H1 (cell line): ENCODE measurements at regions not wholly inside any gene's neighbourhood (a gene's known extent, or its start where the extent isn't known, plus 50 kb on each side); places are given as distances from the start of the nearest gene placed in this dataset.
"Not testable (repeated sequence)": the region's sequence is repeated elsewhere in the genome, so short reads cannot be mapped to it uniquely, and the experiment has no call there.

Experiments
- CTCF ChIA-PET: fragments of 300-600 bp; sonication (Branson Sonifier 250); formaldehyde crosslinking; loops from one replicate; lab custom pipeline; 2021; ENCODE audit not compliant: partially characterized antibody; lab: Charles Lee
- POLR2A ChIA-PET: fragments of 300-600 bp; sonication (Branson Sonifier 250); formaldehyde crosslinking; loops from one replicate; lab custom pipeline; 2021; ENCODE audit warnings: inconsistent platforms; ENCODE audit not compliant: partially characterized antibody; lab: Charles Lee
- DNase-seq, 2 experiments: peaks; one replicate each; pipeline versions ENCODE4 v3.0.0 to v3.0.0-alpha.2; 2010 to 2022; ENCODE audit warnings: low spot score in 2 of 2, low read depth in 1 of 2, mixed read lengths in 1 of 2
- FAIRE-seq: peaks from 2 replicates; lab custom pipeline; 2011; peaks lifted over from hg19 to GRCh38; lab: Jason Lieb, UNC
- H2AFZ ChIP-seq: 2 replicates; pipeline ENCODE4 v1.8.1; 2012; ENCODE audit warnings: low read length, inconsistent platforms
- H2AK5ac ChIP-seq: 2 replicates; pipeline ENCODE4 v1.6.1; 2013; ENCODE audit warnings: low read depth, low read length
- H2BK120ac ChIP-seq: replicated peaks from 2 replicates; pipeline ENCODE3; 2013; ENCODE audit warnings: low read depth, low read length, inconsistent platforms
- H2BK12ac ChIP-seq: 2 replicates; pipeline ENCODE4 v1.6.1; 2013; ENCODE audit warnings: low read depth, low read length
- H2BK15ac ChIP-seq: 2 replicates; pipeline ENCODE4 v1.6.1; 2013; ENCODE audit warnings: low read length
- H2BK20ac ChIP-seq: 2 replicates; pipeline ENCODE4 v1.6.1; 2013; ENCODE audit warnings: low read length
- H2BK5ac ChIP-seq: 2 replicates; pipeline ENCODE4 v1.6.1; 2013; ENCODE audit warnings: low read depth, low read length
- H3K14ac ChIP-seq: 2 replicates; pipeline ENCODE4 v1.6.1; 2013; ENCODE audit warnings: inconsistent platforms; ENCODE audit not compliant: insufficient read length
- H3K18ac ChIP-seq: 2 replicates; pipeline ENCODE4 v1.6.1; 2013; ENCODE audit warnings: low read length; ENCODE audit errors: extremely low read depth
- H3K23ac ChIP-seq: 2 replicates; pipeline ENCODE4 v1.6.1; 2013; ENCODE audit warnings: inconsistent platforms; ENCODE audit not compliant: insufficient read length
- H3K23me2 ChIP-seq: 2 replicates; pipeline ENCODE4 v1.6.1; 2013; ENCODE audit warnings: low read depth, low read length
- H3K27ac ChIP-seq: 2 replicates; pipeline ENCODE4 v1.6.1; 2011; ENCODE audit warnings: low read depth, low read length, inconsistent platforms
- H3K27me3 ChIP-seq, 4 experiments: replicated peaks in 1 of 4; 1 replicate in 1 of 4; 2 replicates in 3 of 4; pipeline versions ENCODE4 v1.6.1 to v1.8.1; 2011 to 2013; ENCODE audit warnings: low read length in 3 of 4, mild to moderate bottlenecking in 3 of 4, inconsistent platforms in 2 of 4, mixed read lengths in 2 of 4, moderate library complexity in 1 of 4; ENCODE audit not compliant: control insufficient read depth in 3 of 4, insufficient read depth in 3 of 4; ENCODE audit errors: extremely low read depth in 1 of 4
- H3K36me3 ChIP-seq, 4 experiments: 2 replicates each; pipeline versions ENCODE4 v1.6.1 to v1.8.1; 2011 to 2013; ENCODE audit warnings: mild to moderate bottlenecking in 4 of 4, low read length in 3 of 4, moderate library complexity in 2 of 4, control low read depth in 1 of 4, inconsistent platforms in 1 of 4; ENCODE audit not compliant: insufficient read depth in 4 of 4, control insufficient read depth in 2 of 4
- H3K4ac ChIP-seq: replicated peaks from 2 replicates; pipeline ENCODE3; 2013; ENCODE audit warnings: low read length, low read depth, mixed read lengths, inconsistent platforms; ENCODE audit not compliant: insufficient read length
- H3K4me1 ChIP-seq, 4 experiments: replicated peaks in 1 of 4; 1 replicate in 1 of 4; 2 replicates in 3 of 4; pipeline versions ENCODE4 v1.6.1 to v1.8.1; 2011 to 2013; ENCODE audit warnings: low read length in 3 of 4, inconsistent platforms in 2 of 4, mixed read lengths in 1 of 4; ENCODE audit not compliant: insufficient read depth in 4 of 4, control insufficient read depth in 3 of 4
- H3K4me2 ChIP-seq, 2 experiments: 2 replicates each; pipeline versions ENCODE4 v1.6.1 to v1.8.1; 2011 to 2013; ENCODE audit warnings: low read depth in 2 of 2, low read length in 2 of 2, control low read depth in 1 of 2, inconsistent platforms in 1 of 2, mild to moderate bottlenecking in 1 of 2; ENCODE audit not compliant: insufficient read depth in 1 of 2
- H3K4me3 ChIP-seq, 4 experiments: fragments of 200-600, 300-600 bp in 1 of 4; sonication (generic), shearing (Covaris generic), sonication (Bioruptor Twin) in 1 of 4; 2 replicates each; pipeline versions ENCODE4 v1.5.1 to v1.8.1; 2011 to 2016; ENCODE audit warnings: low read length in 4 of 4, low read depth in 3 of 4, control low read depth in 2 of 4, inconsistent platforms in 2 of 4, mild to moderate bottlenecking in 2 of 4, mixed read lengths in 1 of 4, moderate library complexity in 1 of 4; ENCODE audit not compliant: insufficient read depth in 2 of 4; ENCODE audit errors: extremely low read depth in 1 of 4
- H3K56ac ChIP-seq: replicated peaks from 2 replicates; pipeline ENCODE3; 2013; ENCODE audit warnings: low read depth, mild to moderate bottlenecking, mixed read lengths, low read length, inconsistent platforms; ENCODE audit not compliant: insufficient read length
- H3K79me1 ChIP-seq: 2 replicates; pipeline ENCODE4 v1.6.1; 2013; ENCODE audit warnings: low read depth, low read length, control low read depth
- H3K79me2 ChIP-seq, 2 experiments: 2 replicates each; pipeline versions ENCODE4 v1.6.1 to v1.8.1; 2012 to 2013; ENCODE audit warnings: low read length in 2 of 2, mild to moderate bottlenecking in 2 of 2, inconsistent platforms in 1 of 2; ENCODE audit not compliant: insufficient read depth in 2 of 2, control insufficient read depth in 1 of 2
- H3K9ac ChIP-seq, 4 experiments: replicated peaks in 1 of 4; 1 replicate in 1 of 4; 2 replicates in 3 of 4; pipeline versions ENCODE4 v1.6.1 to v1.8.1; 2011 to 2013; ENCODE audit warnings: low read depth in 3 of 4, low read length in 3 of 4, control low read depth in 2 of 4, mild to moderate bottlenecking in 2 of 4, moderate library complexity in 2 of 4, inconsistent platforms in 1 of 4; ENCODE audit errors: extremely low read depth in 1 of 4
- H3K9me3 ChIP-seq, 2 experiments: 2 replicates each; pipeline versions ENCODE4 v1.6.1 to v1.8.1; 2012 to 2013; ENCODE audit warnings: mild to moderate bottlenecking in 2 of 2, moderate library complexity in 2 of 2, control low read depth in 1 of 2, inconsistent platforms in 1 of 2, low read depth in 1 of 2, low read length in 1 of 2, mixed read lengths in 1 of 2; ENCODE audit not compliant: insufficient read depth in 2 of 2
- H4K20me1 ChIP-seq, 2 experiments: replicated peaks in 1 of 2; 2 replicates each; pipeline versions ENCODE3 to v1.8.1; 2011 to 2013; ENCODE audit warnings: inconsistent platforms in 2 of 2, low read length in 2 of 2, mild to moderate bottlenecking in 1 of 2; ENCODE audit not compliant: insufficient read depth in 2 of 2, control insufficient read depth in 1 of 2
- H4K5ac ChIP-seq: 2 replicates; pipeline ENCODE4 v1.6.1; 2013; ENCODE audit warnings: low read length, low read depth, mixed read lengths, inconsistent platforms; ENCODE audit not compliant: insufficient read length
- H4K8ac ChIP-seq: 2 replicates; pipeline ENCODE4 v1.8.0; 2013; ENCODE audit warnings: mild to moderate bottlenecking, moderate library complexity, low read length, inconsistent platforms; ENCODE audit not compliant: insufficient read depth; ENCODE audit errors: extremely low read depth
- H4K91ac ChIP-seq: replicated peaks from 2 replicates; pipeline ENCODE3; 2013; ENCODE audit warnings: low read length, mixed read lengths, inconsistent platforms; ENCODE audit not compliant: insufficient read length

- CTCF ChIA-PET: interaction anchor here (1.4 kb wide), 1 partner anchor 17 kb away, joined by 3 read pairs; no protein-coding TSS in a partner anchor
- H3K4ac ChIP-seq, FAIRE-seq, H3K79me2 ChIP-seq, H2BK15ac ChIP-seq, H2BK5ac ChIP-seq, H4K8ac ChIP-seq, H3K56ac ChIP-seq, H3K14ac ChIP-seq, H4K5ac ChIP-seq, H3K23me2 ChIP-seq, H3K23ac ChIP-seq, H2BK20ac ChIP-seq, H2AFZ ChIP-seq, H3K27me3 ChIP-seq, H3K4me2 ChIP-seq, H3K27ac ChIP-seq, H2AK5ac ChIP-seq, H3K79me1 ChIP-seq, H3K36me3 ChIP-seq, H4K20me1 ChIP-seq, H2BK120ac ChIP-seq, H2BK12ac ChIP-seq, POLR2A ChIA-PET, H3K4me1 ChIP-seq, DNase-seq, H4K91ac ChIP-seq, H3K9ac ChIP-seq, H3K18ac ChIP-seq, H3K4me3 ChIP-seq, H3K9me3 ChIP-seq: not testable (repeated sequence)
These were observed 449.3 kb upstream of the ATP11B start for GRCh38 chr3:182344026-182344425.
